GM18502 (cell line): ENCODE measurements at regions not wholly inside any gene's neighbourhood (a gene's known extent, or its start where the extent isn't known, plus 50 kb on each side); places are given as distances from the start of the nearest gene placed in this dataset.
"Not testable (repeated sequence)": the region's sequence is repeated elsewhere in the genome, so short reads cannot be mapped to it uniquely, and the experiment has no call there.

Source experiments
- ATAC-seq: cut with Tn5 transposase; IDR thresholded peaks from one replicate; pipeline ENCODE4 v1.9.1; 2021; ENCODE audit warnings: mild to moderate bottlenecking; ENCODE audit not compliant: unreplicated experiment, poor library complexity

DNA sequence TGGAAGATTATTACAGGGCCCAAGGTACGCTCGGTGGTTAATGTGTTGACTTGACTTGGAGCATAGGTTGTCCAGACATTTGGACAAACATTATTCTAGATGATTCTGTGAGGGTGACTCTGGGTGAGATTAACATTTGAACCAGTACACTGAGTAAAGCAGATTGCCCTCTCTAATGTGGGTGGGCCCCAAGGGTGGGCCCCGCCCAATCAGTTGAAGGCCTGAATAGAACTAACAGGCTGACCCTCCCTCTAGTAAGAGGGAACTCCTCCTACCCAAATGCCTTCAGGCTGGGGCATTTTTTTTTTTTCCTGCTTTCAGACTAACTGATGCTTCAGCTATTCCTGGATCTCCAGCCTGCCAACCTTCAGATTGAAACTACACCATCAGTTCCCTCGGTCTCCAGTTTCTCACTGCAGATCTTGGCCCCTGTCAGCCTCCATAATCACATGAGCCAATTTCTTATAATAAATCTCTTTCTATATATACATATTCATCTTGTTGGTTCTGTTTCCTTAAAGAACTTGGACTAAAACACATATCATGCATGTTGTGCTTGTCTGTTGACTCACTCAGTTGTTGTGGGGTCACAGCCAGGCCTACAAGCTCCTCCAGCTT, 338.1 kb upstream of the BRINP1 start:
- no peak for ATAC-seq

DNA sequence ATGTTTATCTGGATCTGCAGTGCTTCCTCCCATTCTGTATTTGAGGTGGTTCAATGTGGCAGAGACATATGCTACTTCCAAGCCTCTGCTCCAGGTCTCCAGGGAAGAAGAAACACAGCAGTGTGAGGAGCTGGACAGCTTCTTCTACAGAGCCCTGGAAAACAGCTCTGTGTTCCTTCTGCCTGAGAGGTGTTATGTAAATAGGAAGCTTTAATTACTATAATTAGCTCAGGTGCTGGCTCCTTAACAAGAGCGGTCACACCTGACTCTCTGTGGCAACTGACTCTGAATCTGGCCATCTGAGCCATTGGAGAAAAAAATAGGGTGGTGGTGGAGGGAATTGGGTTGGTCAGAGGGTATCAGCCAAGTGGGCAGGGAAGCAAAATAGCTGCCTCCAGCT, 332.4 kb upstream of the BRINP1 start:
- no peak for ATAC-seq

DNA sequence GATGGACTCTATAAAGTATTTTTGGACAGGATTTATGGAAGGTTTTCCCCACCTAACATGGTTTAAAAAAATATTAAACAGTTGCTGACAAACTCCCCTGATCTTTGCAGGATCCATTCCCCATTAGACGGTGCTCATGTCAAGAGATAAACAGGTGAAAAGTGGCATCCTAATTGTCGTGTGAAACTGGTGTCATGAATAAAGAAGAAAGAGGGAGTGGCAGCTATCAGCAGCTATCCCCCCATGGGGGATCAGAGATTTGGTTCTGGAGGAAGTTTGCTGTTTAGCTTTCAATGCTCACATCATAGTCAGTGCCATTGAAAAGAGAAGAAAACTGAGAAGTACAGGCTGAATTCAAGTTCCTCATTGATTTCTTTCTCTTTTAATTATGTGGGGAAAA, 329.3 kb upstream of the BRINP1 start:
- no peak for ATAC-seq

DNA sequence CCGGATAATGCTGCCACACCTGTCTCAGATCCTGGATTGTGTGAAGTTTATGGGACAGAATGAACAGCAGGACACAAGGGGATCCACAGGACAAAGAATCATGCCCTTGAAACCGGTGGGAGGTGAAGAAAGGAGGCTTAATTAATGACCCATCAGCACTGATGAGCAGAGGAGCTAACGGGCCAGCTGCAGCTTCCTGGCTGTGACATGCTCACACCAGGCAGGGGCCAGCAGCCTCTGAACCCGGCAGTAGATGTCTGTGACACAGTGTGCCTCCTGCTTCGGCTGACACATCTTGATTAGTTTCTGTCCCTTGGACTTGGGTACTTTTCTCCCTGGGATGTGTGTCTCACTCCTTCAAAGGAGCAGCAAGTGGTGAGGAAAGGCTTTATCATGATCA, 328.8 kb upstream of the BRINP1 start:
- ATAC-seq = no peak

DNA sequence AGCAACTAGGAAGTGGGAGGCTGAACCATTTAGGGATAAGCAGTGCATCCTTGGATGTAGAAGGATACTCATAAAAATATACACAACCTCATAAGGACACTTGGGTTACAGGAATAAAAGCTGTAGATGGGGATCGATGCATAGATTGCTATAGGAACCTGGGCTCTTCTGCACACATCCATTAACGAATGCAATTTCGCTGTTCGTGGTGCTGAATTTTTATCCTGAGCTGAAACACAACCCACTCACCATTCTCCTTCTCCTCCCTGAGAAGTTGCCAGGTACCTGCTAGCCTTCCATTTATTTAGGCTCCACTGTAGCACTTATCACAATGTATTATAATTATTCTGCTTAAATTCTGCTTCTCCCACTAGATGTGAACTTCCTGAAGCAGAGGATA, 320.6 kb upstream of the BRINP1 start:
- no peak for ATAC-seq

DNA sequence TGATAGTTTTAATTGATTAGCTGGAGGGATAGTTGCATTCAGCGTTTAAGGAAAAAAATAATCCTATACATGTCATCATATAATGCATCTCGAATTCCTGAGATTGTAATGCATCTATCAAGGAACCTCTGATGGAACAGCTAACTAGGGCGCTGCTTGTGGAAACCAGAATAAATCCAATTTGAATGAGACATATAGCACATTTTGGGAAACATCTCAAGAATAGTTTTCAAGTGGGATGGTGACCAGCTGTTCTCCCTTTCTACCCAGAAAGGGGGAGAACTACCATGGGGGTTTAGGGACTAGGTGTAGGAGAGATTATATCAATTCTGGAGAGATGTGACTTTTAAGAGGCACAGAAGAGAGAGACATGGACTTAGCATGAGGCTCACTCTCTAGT, 319.3 kb upstream of the BRINP1 start:
- no peak for ATAC-seq

DNA sequence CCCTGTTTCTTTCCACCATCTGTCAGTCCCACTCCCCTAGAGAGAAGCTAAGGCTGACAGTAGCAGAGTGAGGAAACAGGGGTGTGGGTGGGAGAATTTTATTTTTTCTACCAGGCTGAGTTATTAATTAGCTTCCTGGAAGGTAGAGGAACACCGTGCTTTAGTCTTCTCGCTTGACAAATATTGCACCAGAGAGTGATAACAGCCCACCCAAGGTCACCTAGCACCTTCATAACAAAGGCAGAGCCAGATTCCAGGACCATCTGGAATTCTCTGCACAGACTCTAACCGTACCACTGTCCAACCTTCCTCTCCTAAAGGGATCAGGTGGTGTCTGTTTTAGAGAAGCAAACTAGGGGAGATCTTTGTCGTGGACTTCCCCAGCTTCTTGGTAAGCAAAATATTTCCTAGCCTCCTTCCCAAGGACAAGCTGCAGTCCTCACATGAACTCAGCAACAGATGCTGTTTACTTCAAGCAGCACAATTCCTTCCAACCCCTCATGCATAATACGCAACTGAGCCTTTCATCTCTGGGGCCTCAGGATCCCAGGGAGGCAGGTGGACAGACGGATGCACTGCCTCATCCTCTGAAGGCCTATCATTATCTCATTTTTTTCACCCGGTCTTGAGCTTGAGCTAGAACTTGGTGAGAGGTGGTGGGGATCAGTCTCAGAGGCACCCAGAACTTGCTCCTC, 308.7 kb upstream of the BRINP1 start:
- no peak for ATAC-seq

DNA sequence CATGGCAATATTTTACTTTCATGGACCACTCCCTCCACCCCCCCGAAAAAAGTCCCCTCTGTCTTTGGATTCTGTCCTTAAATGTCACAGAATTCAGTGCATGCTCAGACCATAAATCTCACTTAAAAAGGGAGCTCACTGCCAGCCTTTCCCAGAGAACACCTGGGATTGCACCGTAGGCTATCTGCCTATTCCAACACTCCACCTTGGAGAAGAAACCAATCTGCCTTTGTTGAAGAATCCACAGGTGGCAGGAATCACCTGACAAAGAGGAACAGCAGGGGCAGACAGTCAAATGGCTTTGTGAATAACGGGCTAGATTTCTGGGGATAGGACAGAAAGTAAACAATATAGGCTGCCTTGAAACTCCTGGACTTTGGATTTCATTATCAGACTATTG, 306.7 kb upstream of the BRINP1 start:
- ATAC-seq = no peak

DNA sequence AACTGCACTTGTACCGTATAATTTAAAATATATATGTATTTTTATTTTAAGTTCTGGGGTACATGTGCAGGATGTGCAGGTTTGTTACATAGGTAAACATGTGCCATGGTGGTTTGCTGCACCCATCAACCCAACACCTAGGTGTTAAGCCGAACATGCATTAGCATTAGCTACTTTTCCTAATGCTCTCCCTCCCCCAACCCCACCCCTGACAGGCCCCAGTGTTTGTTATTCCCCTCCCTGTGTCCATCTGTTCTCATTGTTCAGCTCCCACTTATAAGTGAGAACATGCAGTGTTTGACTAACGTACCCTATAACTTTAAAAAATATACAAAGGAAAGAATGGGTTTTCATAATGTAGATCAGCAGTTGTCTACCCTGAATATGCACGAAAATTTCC, 303.5 kb upstream of the BRINP1 start:
- not testable (repeated sequence) for ATAC-seq

DNA sequence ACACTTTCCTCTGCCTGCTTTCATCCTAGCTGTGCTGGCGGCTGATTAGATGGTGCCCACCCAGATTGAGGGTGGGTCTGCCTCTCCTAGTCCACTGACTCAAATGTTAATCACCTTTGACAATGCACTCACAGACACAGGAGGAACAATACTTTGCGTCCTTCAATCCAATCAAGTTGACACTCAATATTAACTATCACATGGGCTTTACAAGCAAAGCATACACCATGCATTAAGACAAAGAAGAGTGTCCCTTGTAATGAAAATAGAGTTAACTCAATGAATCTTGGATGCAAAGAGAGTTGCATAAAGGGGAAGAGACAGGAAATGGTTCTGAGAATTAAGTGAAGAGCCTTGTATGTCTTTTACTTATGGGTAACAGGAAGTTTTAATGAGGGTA, 298.7 kb upstream of the BRINP1 start:
- no peak for ATAC-seq

DNA sequence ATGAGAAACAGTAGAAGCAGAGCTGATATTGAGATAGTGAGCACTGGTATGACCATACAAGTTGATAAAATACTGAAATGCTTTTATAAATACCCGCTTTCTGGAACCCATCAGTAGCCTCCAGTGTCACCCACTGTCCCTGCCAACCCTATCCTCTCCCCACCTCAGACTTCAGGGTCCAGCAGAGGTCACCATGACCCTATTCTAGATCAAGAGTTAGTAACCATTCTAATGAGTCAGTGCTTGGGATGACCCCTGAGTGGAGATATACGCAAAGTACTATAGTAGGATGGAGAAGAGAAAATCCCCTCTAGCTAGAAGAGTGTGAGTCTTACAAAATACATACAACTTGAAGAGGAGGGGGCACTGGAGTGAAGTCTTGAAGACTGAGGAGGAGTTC, 297.9 kb upstream of the BRINP1 start:
- no peak for ATAC-seq

DNA sequence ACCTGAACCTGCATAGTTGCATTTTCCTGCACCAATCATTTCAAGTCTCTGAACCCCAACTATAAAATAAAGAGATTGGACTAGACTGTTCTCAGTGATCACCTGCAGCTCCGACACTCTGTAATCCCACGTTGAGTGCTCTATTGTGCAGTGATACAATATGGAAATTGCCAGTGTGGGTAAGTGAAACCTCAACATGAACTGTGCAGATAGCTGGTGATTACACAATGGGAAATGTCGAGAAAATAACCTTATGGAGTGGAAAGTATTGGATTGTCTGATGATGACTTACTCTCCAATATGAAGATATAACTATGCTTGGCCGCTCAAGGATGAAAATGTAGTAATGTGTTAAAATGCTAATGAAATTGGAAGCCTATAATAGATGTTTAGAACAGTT, 293.1 kb upstream of the BRINP1 start:
- ATAC-seq = no peak

DNA sequence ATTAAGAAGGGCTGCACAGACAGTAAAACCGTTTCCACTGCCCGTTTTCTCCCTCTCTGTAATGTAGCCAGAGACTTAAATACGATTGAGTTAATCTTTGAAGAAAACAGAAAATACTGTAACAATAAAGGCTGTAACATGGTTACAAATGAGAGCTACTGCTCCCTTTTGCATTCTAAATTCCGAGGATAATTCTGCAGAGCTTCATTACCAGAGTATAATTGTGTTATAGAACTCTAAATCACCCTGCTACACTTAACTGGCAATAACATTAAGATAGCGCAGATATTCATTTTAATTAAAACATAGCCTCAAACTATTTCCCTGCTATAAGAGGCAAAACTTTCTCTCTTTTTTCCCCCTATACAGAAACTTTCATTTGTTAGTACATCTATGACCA, 283.7 kb upstream of the BRINP1 start:
- ATAC-seq = no peak

DNA sequence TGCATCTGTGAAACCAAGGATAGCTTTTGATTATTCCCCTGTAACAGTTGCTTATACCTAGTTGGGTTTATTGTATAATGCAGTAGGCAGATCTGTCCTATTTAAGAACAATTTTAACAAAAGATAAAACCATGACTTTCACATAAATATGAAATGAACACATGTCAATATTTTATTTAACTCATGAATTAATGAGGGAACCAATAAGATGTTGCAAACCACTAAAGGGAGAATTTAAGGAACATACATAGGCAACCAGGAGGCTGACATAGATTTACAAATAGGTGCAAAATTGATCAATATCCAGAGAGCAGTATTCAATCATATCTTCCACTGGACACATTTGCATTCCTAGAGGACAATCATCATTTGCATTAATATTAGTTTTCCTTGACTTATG, 280.0 kb upstream of the BRINP1 start:
- ATAC-seq = no peak

DNA sequence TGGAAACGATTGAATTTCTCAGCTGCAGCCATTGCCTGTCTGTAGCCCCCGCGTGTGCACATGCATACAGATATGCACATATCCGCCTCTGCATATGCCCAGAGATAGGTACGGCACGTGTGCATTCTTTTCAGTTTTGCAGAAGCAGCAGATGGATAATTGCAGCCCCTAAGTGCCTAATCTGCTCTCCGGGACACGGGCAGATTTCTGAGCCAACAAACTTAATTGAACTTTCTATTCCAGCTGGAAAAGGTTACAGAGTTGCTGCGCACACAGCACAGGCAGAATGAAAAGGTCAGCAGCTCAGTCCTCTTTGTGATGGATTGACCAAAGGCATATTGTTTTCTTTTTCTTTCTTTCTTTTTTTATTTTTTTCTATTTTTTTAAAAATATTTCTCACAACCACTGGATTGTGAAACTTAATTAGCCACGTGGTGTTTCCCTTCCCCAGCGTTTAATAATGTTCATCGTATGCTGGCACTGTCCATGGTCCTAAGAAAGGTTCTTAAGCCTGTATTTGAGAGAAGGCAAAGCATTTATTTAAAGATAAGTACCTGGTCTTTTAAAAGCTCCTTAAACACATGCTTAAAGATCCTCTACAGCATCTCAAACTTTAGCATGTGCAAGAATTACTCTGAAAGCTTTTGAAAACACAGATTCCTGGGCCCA, 270.2 kb upstream of the BRINP1 start:
- no peak for ATAC-seq

DNA sequence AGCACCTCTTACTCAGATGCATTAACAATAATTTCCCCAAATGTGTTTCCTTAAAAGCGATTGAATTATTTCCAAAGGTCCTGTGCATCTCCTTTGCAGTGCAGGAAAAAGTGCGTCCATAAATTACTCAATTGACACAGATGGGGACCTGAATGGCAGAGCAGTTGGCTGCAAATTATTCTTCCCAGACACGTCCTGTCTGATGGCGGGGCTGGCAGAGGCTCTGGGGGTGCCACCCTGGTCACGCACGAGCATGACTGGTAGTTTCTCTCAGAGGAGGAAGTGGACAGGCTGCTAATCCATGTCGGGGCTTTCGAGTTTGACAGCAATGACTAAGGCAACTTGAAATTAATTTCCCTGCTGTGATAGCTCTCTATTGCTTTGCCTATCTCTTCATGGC, 264.8 kb upstream of the BRINP1 start:
- ATAC-seq = no peak

DNA sequence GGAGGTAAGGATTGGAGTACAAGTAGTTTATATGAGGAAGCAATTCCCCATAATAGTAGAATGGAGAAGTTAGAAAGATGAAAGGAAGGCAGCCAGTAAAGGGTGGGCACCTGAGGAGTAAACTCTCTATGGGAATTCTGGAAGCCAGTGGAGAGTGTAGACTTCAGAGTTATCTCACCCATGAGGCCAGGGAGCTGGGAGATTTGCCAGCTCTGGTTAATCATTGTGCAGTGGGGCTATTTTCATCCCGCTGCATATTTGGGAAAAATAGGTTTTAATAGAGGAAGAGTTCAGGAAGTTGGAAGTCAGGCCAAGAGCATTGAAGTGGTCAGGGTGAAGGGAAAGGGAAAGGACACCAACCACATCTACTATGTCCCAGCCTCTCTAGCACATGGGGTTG, 242.3 kb upstream of the BRINP1 start:
- ATAC-seq = no peak

DNA sequence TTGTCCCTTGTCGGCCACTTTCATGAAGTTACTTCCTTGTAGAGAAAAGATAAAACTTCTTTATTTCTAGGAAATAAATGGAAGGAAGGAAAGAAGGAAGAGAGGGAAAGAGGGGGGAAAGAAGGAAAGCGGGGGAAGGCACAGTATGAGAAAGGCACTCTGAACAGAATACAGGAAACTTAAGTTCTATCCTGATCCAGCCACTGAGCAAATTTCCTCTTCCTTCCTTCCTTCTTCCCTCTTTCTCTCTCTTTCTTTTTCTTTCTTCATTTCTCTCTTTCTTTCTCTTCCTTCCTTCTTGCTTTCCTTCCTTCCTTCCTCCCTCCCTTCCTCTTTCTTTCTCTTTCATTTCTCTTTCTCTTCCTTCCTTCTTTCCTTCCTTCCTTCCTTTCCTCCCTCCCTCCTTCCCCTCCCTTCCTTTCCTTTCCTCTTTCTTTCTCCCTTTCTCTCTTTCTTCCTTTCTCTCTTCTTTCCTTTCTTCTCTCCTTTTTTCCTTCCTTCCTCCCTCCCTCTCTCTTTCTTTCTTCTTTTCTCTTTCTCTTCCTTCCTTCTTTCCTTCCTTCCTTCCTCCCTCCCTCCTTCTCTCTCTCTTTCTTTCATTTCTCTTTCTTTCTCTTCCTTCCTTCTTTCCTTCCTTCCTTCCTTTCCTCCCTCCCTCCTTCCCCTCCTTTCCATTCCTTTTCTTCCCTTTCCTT, 240.2 kb upstream of the BRINP1 start:
- ATAC-seq = no peak

DNA sequence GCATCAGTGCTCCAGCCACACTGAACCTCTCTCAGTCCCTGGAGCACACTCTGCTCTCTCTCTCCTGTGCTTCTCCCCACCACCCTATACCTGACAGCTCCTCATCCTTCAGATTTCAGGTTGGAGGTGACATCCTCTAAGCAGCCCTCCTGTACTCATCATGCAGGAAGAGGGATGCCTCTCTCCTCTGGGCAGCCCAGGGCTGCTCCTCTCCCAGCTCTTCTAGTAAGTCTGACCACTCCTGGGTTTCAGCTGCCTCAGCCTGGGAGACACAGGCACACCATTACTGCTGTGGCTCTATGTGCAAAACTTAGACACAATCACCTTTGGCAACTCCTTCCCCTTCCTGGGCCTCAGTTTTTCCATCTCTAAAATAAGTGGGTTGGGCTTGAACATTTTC, 232.4 kb upstream of the BRINP1 start:
- ATAC-seq = no peak

DNA sequence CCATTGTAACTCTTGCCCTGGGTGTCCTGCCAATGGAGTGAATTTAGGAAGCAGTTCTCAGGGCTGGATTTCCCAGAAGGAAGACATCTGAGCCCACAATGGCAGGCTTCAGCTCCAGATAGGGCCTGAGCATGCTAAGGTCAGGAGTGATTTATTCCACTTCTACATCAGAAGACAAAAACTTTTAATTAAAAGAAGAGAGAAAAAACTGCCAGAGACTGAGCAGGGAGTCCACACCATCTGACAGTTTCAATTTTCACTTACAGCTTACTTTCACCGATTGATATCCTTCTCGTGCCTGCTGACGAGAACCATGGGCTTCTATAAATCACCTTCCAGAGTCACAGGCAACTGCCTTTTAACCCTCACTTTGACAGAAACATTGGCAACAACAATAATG, 228.3 kb upstream of the BRINP1 start:
- no peak for ATAC-seq

DNA sequence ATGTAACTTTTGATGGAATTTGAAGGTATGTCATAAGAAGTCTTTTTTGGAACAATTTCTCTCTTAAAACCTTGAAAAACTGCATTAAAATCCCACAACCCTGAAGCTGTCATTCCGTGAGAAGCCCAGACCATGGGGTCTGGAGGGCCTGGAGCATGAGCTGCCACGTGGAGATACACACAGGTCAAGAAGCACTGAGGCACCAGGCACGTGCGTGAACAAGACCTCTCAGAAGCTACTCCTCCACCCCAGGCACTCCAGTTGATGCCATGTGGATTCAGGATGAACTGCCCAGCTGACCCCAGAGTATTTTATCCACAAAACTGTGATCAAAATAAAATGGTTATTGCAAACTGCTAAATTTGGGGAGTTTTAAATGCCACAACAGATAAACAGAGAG, 227.5 kb upstream of the BRINP1 start:
- no peak for ATAC-seq
